ENCODE measurements at regions not wholly inside any gene's neighbourhood (a gene's known extent, or its start where the extent isn't known, plus 50 kb on each side); places are given as distances from the start of the nearest gene placed in this dataset.

- DNase-seq, result no peak
- intact Hi-C loops (cut with DNase I), result loop anchor here in 1 of 10 donors (10.0 kb wide), 1 partner anchor 65 kb away; no protein-coding TSS in a partner anchor
- no peak for ATAC-seq
- Histone ChIP-seq H3K4me1 (no peaks in the 10 kb centered on the region), H3K4me3 (no peak overlapping the region), H3K27me3 (peaks cover 0 to 6% (median 0%) of the 10 kb centered on the region in 9 donors), H3K9me3 (no peaks in the 10 kb centered on the region), H3K36me3 (no peaks in the 10 kb centered on the region), H3K27ac (no peak overlapping the region)
- no peak for TF ChIP-seq CTCF (IDR thresholded peaks at IDR 0.05)
- no peak for TF ChIP-seq POLR2A (IDR thresholded peaks at IDR 0.05)
- WGBS, 4 donors, result 64 to 70% (median 69%) methylated on average over 2 of the region's 2 CpGs
Observed at GRCh38 chr18:77439888-77440287, 190.2 kb downstream of the GALR1 start.

- Histone ChIP-seq H3K36me3 (no peaks in the 10 kb centered on the region), H3K27me3 (peaks cover 0 to 6% (median 0%) of the 10 kb centered on the region in 9 donors), H3K4me1 (no peaks in the 10 kb centered on the region), H3K4me3 (no peak overlapping the region), H3K27ac (no peak overlapping the region), H3K9me3 (no peaks in the 10 kb centered on the region)
- intact Hi-C loops (cut with DNase I), result no loop called here
- TF ChIP-seq POLR2A (IDR thresholded peaks at IDR 0.05), result no peak
- TF ChIP-seq CTCF (IDR thresholded peaks at IDR 0.05), result no peak
- no peak for ATAC-seq
- DNase-seq, result no peak
- 63 to 73% (median 67%) methylated on average over 6 of the region's 6 CpGs for WGBS, 4 donors
Observed at GRCh38 chr18:77442393-77442792, 192.7 kb downstream of the GALR1 start.

- intact Hi-C loops (cut with DNase I), result no loop called here
- Histone ChIP-seq H3K36me3 (no peaks in the 10 kb centered on the region), H3K27ac (no peak overlapping the region), H3K4me3 (no peak overlapping the region), H3K4me1 (no peaks in the 10 kb centered on the region), H3K9me3 (no peaks in the 10 kb centered on the region), H3K27me3 (peaks cover 0 to 5% (median 0%) of the 10 kb centered on the region in 9 donors)
- ATAC-seq (no peak), DNase-seq (no peak)
- no peak for TF ChIP-seq CTCF (IDR thresholded peaks at IDR 0.05)
- no peak for TF ChIP-seq POLR2A (IDR thresholded peaks at IDR 0.05)
- 91 to 95% (median 93%) methylated on average over 8 to 10 of the region's 10 CpGs for WGBS, 4 donors
Observed at GRCh38 chr18:77444385-77444784, 194.7 kb downstream of the GALR1 start.

GRCh38 chr18:77448046-77448445 lies 198.4 kb downstream of the GALR1 start:
- Histone ChIP-seq H3K4me3 (no peak overlapping the region), H3K36me3 (no peaks in the 10 kb centered on the region), H3K9me3 (no peaks in the 10 kb centered on the region), H3K27ac (no peak overlapping the region), H3K27me3 (no peaks in the 10 kb centered on the region), H3K4me1 (no peaks in the 10 kb centered on the region)
- ATAC-seq, result no peak
- intact Hi-C loops (cut with DNase I), result no loop called here
- WGBS, 4 donors, result 55 to 64% (median 55%) methylated on average over 6 of the region's 6 CpGs
- DNase-seq, result no peak
- TF ChIP-seq POLR2A (IDR thresholded peaks at IDR 0.05) (no peak), CTCF (IDR thresholded peaks at IDR 0.05) (no peak)

All from heart left ventricle (tissue), 16 donors.